Naive B cell (primary cell): ENCODE measurements at regions not wholly inside any gene's neighbourhood (a gene's known extent, or its start where the extent isn't known, plus 50 kb on each side); places are given as distances from the start of the nearest gene placed in this dataset.
"Not testable (repeated sequence)": the region's sequence is repeated elsewhere in the genome, so short reads cannot be mapped to it uniquely, and the experiment has no call there.

Source experiments
- ATAC-seq, 2 donors: fragments of 150-1000 bp; cut with Tn5 transposase; 2 replicates each; pipeline ENCODE4 v1.10.0; 2021; ENCODE audit warnings: low read depth in 2 of 2, mild to moderate bottlenecking in 2 of 2, moderate library complexity in 2 of 2
- DNase-seq: peaks from one replicate; pipeline ENCODE4 v3.0.0; 2022
- H3K27ac Mint-ChIP-seq, 6 donors: one replicate each; pipeline ENCODE4 v1.8.0; 2020 to 2022; ENCODE audit warnings: mild to moderate bottlenecking in 6 of 6, mixed read lengths in 6 of 6, moderate library complexity in 5 of 6, inconsistent platforms in 2 of 6
- H3K27me3 Mint-ChIP-seq, 3 donors: one replicate each; pipeline ENCODE4 v1.8.0; 2021 to 2022; ENCODE audit warnings: mixed read lengths in 3 of 3, mild to moderate bottlenecking in 1 of 3
- H3K36me3 Mint-ChIP-seq, 2 donors: one replicate each; pipeline ENCODE4 v1.8.0; 2020 to 2022; ENCODE audit warnings: mixed read lengths in 2 of 2, inconsistent platforms in 1 of 2, mild to moderate bottlenecking in 1 of 2
- H3K4me1 Mint-ChIP-seq, 3 donors: one replicate each; pipeline ENCODE4 v1.8.0; 2020 to 2022; ENCODE audit warnings: mixed read lengths in 3 of 3, inconsistent platforms in 1 of 3, mild to moderate bottlenecking in 1 of 3, moderate library complexity in 1 of 3
- H3K4me3 Mint-ChIP-seq, 8 donors: one replicate each; pipeline ENCODE4 v1.8.0; 2020 to 2022; ENCODE audit warnings: mild to moderate bottlenecking in 8 of 8, mixed read lengths in 8 of 8, moderate library complexity in 8 of 8, inconsistent platforms in 2 of 8
- H3K9me3 Mint-ChIP-seq, 7 donors: one replicate each; pipeline ENCODE4 v1.8.0; 2020 to 2022; ENCODE audit warnings: mixed read lengths in 7 of 7, mild to moderate bottlenecking in 5 of 7, inconsistent platforms in 2 of 7, moderate library complexity in 1 of 7

GRCh38 chr1:91594383-91595055 is 93.9 kb downstream of the CDC7 start:
- ATAC-seq: no peak
- Mint-ChIP-seq H3K27ac (no peak overlapping the region), H3K9me3 (no peaks in the 10 kb centered on the region)

GRCh38 chr1:91596474-91596873 is 95.8 kb downstream of the CDC7 start:
- Mint-ChIP-seq H3K4me1 (peaks cover 0 to 8% (median 1%) of the 10 kb centered on the region in 3 donors), H3K9me3 (peaks cover 0 to 2% (median 0%) of the 10 kb centered on the region in 7 donors)

More at GRCh38 chr1:91594383-91595055, 93.9 kb downstream of the CDC7 start:
- Mint-ChIP-seq H3K4me1 (peaks cover 5 to 14% (median 8%) of the 10 kb centered on the region in 3 donors), H3K4me3 (no peak overlapping the region), H3K27me3 (peaks cover 0 to 6% (median 0%) of the 10 kb centered on the region in 3 donors), H3K36me3 (no peaks in the 10 kb centered on the region)
- DNase-seq: no peak

DNA sequence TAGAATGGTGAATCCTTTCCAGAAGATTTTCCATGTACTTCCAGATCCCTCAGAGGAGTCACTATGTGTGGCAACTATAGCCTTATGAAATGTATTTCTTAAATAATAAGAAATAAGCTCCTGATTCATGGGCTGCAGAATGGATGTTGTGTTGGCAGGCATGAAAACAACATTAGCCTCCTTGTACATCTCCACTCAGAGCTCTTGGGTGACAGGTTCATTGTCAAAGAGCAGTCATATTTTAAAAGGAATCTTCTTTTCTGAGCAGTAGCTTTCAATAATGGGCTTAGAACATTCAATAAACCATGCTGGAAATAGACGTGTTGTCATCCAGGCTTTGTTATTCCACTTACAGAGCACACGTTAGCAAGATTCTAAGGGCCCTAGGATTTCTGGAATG is 96.6 kb downstream of the CDC7 start:
- H3K27ac Mint-ChIP-seq: no peak overlapping the region
- no peak overlapping the region for H3K4me3 Mint-ChIP-seq
- peaks cover 4 to 16% (median 5%) of the 10 kb centered on the region in 3 donors for H3K27me3 Mint-ChIP-seq
- H3K9me3 Mint-ChIP-seq: peaks cover 0 to 2% (median 0%) of the 10 kb centered on the region in 7 donors
- no peaks in the 10 kb centered on the region for H3K36me3 Mint-ChIP-seq
- ATAC-seq (no peak), DNase-seq (no peak)
- H3K4me1 Mint-ChIP-seq: peaks cover 0 to 4% (median 4%) of the 10 kb centered on the region in 3 donors

More at GRCh38 chr1:91596474-91596873, 95.8 kb downstream of the CDC7 start:
- Mint-ChIP-seq H3K27me3 (peaks cover 5 to 8% (median 6%) of the 10 kb centered on the region in 3 donors), H3K36me3 (no peaks in the 10 kb centered on the region), H3K4me3 (no peak overlapping the region), H3K27ac (no peak overlapping the region)
- ATAC-seq (no peak), DNase-seq (no peak)

DNA sequence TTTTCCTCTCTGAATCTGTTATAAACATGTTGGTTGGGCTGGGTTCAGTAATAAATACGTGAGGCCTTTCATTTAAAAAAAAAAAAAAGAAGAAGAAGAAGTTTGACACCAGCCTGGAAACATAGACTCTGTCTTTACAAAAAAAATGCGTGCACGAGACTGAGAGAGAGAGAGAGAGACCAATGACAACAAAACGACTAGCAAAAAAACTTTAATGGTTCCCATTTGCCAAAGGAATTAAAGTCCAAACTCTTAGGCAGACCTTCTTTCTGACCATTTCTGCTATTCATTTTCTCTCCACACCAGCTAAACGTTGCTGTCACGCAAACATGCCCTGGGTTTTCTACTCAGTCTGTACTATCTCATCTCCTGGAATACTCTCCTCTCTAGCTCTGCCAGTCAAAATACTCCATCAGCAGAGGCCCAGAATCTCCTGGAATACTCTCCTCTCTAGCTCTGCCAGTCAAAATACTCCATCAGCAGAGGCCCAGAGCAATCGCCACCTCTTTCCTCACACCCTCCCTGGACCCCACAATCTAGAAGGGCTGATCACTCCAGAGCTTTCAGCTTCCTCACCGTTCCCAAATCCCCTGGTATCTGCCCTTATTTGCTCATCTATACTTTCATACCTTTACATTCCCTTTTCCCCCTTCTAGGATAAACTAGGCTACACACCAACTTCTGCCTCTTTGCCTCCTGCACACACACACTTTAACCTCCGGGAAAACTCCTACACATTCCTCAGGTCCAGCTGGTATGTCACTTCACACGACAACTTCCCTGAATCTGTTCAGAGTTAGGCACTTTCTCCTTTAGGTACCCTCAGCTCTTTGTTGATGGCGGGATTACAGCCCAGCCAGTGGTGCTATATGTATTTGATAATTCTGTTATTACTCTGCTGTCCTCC is 100.0 kb downstream of the CDC7 start:
- ATAC-seq (no peak), DNase-seq (no peak)
- Mint-ChIP-seq H3K4me1 (peaks cover 4 to 10% (median 5%) of the 10 kb centered on the region in 3 donors), H3K27me3 (peaks cover 0 to 17% (median 5%) of the 10 kb centered on the region in 3 donors), H3K36me3 (no peaks in the 10 kb centered on the region), H3K4me3 (peak overlapping the region in 1 of 8 donors; percentile 62), H3K9me3 (peaks cover 0 to 3% (median 0%) of the 10 kb centered on the region in 7 donors), H3K27ac (no peak overlapping the region)

GRCh38 chr1:91601554-91602376 is 101.1 kb downstream of the CDC7 start:
- peak overlapping the region in 1 of 6 donors; percentile 42 for H3K27ac Mint-ChIP-seq
- DNase-seq (no peak), ATAC-seq (no peak)
- H3K4me1 Mint-ChIP-seq: peaks cover 4 to 10% (median 5%) of the 10 kb centered on the region in 3 donors
- H3K9me3 Mint-ChIP-seq: peaks cover 0 to 3% (median 0%) of the 10 kb centered on the region in 7 donors
- H3K27me3 Mint-ChIP-seq: peaks cover 0 to 17% (median 5%) of the 10 kb centered on the region in 3 donors
- no peaks in the 10 kb centered on the region for H3K36me3 Mint-ChIP-seq
- no peak overlapping the region for H3K4me3 Mint-ChIP-seq

DNA sequence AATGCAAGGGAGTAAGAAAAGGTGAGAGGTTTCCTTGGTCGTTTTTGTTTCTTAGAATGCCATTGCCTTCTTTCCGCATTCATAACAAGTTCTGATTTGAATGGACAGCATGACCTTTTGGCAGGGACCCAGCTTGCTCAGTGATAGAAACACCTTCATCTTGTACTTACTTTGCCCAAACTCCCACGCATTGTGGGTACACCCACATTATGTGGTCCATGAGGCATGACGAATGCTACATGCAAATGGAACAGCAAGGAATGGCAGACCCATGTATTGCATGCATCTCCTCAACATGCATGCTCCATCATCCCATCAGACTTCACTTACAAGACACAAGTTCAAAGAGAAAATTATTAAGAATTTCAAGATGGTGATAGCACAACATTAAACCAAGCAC is 102.8 kb downstream of the CDC7 start:
- Mint-ChIP-seq H3K27me3 (peaks cover 0 to 17% (median 5%) of the 10 kb centered on the region in 3 donors), H3K9me3 (peaks cover 0 to 3% (median 0%) of the 10 kb centered on the region in 7 donors), H3K4me1 (peaks cover 4 to 10% (median 5%) of the 10 kb centered on the region in 3 donors), H3K27ac (no peak overlapping the region), H3K36me3 (no peaks in the 10 kb centered on the region), H3K4me3 (no peak overlapping the region)
- DNase-seq (no peak), ATAC-seq (no peak)

- ATAC-seq: no peak
- H3K36me3 Mint-ChIP-seq: no peaks in the 10 kb centered on the region
- no peak overlapping the region for H3K4me3 Mint-ChIP-seq
- peaks cover 0 to 17% (median 5%) of the 10 kb centered on the region in 3 donors for H3K27me3 Mint-ChIP-seq
- H3K9me3 Mint-ChIP-seq: peaks cover 0 to 3% (median 0%) of the 10 kb centered on the region in 7 donors
- no peak overlapping the region for H3K27ac Mint-ChIP-seq
- peaks cover 4 to 10% (median 5%) of the 10 kb centered on the region in 3 donors for H3K4me1 Mint-ChIP-seq
- DNase-seq: no peak
Observed at GRCh38 chr1:91604632-91605031, 104.0 kb downstream of the CDC7 start.

DNA sequence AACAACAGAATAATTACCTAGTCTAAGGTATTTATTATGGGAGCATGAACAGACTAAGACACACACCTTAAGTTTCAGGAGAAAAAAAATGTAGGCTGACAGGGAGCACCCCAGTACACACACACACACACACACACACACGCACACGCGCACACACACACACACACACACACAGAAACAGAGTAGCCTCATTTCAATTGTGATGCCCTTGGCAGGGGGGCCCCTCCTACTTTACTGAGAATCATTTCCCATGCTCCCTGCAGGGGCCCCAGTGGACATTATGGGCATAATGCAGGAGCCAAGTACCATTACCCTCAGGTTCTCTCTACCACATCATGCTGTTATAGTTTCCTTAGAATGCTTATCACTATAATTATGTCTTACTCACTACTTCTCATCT is 104.9 kb downstream of the CDC7 start:
- peaks cover 0 to 16% (median 5%) of the 10 kb centered on the region in 3 donors for H3K27me3 Mint-ChIP-seq
- peaks cover 0 to 3% (median 0%) of the 10 kb centered on the region in 7 donors for H3K9me3 Mint-ChIP-seq
- no peak for ATAC-seq
- DNase-seq: no peak
- H3K36me3 Mint-ChIP-seq: no peaks in the 10 kb centered on the region
- no peak overlapping the region for H3K27ac Mint-ChIP-seq
- peaks cover 4 to 10% (median 5%) of the 10 kb centered on the region in 3 donors for H3K4me1 Mint-ChIP-seq
- H3K4me3 Mint-ChIP-seq: no peak overlapping the region

- no peak for ATAC-seq
- H3K27me3 Mint-ChIP-seq: peaks cover 0 to 7% (median 0%) of the 10 kb centered on the region in 3 donors
- peaks cover 0 to 2% (median 0%) of the 10 kb centered on the region in 7 donors for H3K9me3 Mint-ChIP-seq
- no peak overlapping the region for H3K4me3 Mint-ChIP-seq
- peaks cover 4 to 10% (median 5%) of the 10 kb centered on the region in 3 donors for H3K4me1 Mint-ChIP-seq
- H3K27ac Mint-ChIP-seq: no peak overlapping the region
- no peak for DNase-seq
- no peaks in the 10 kb centered on the region for H3K36me3 Mint-ChIP-seq
Observed at GRCh38 chr1:91606546-91607078, 106.0 kb downstream of the CDC7 start.

DNA sequence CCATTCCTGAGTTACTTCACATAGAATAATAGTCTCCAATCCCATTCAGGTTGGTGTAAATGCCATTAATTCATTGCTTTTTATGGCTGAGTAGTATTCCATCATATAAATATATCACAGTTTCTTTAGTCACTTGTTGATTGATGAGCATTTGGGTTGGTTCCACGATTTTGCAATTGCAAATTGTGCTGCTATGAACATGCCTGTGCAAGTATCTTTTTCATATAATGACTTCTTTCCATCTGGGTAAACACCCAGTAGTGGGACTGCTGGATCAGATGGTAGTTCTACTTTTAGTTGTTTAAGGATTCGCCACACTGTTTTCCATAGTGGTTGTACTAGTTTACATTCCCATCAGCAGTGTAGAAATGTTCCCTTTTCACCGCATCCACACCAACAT is 107.0 kb downstream of the CDC7 start:
- not testable (repeated sequence) for H3K9me3 Mint-ChIP-seq, DNase-seq, H3K27ac Mint-ChIP-seq, H3K27me3 Mint-ChIP-seq, H3K4me1 Mint-ChIP-seq, H3K4me3 Mint-ChIP-seq, H3K36me3 Mint-ChIP-seq, ATAC-seq

- ATAC-seq: no peak
- no peak for DNase-seq
- peaks cover 0 to 2% (median 0%) of the 10 kb centered on the region in 7 donors for H3K9me3 Mint-ChIP-seq
- H3K27ac Mint-ChIP-seq: peak overlapping the region in 1 of 6 donors; percentile 21
- no peaks in the 10 kb centered on the region for H3K27me3 Mint-ChIP-seq
- no peaks in the 10 kb centered on the region for H3K36me3 Mint-ChIP-seq
- H3K4me3 Mint-ChIP-seq: no peak overlapping the region
- no peaks in the 10 kb centered on the region for H3K4me1 Mint-ChIP-seq
Observed at GRCh38 chr1:91608876-91609275, 108.2 kb downstream of the CDC7 start.

DNA sequence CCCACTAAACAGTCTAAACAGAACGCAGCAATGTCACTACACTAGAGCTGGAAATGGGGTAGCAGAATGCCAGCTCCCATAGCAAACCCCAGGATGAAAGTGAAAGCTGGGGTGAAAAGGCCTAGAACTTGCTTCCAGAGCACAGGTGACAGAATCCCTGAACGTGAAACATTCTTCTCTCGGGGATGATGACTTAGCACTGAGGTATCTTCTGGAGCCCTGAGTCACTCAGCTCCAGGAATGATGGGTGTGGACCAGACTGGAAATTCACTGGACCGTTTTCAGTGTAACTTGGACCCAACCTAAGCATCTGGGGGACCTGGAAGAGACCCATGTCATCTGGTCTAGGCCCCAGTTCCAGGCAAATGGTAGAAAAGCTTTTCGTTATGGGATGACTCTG is 108.9 kb downstream of the CDC7 start:
- ATAC-seq: no peak
- H3K36me3 Mint-ChIP-seq: no peaks in the 10 kb centered on the region
- no peak for DNase-seq
- H3K4me1 Mint-ChIP-seq: no peaks in the 10 kb centered on the region
- H3K27ac Mint-ChIP-seq: no peak overlapping the region
- no peak overlapping the region for H3K4me3 Mint-ChIP-seq
- H3K27me3 Mint-ChIP-seq: no peaks in the 10 kb centered on the region
- peaks cover 0 to 2% (median 0%) of the 10 kb centered on the region in 7 donors for H3K9me3 Mint-ChIP-seq

DNA sequence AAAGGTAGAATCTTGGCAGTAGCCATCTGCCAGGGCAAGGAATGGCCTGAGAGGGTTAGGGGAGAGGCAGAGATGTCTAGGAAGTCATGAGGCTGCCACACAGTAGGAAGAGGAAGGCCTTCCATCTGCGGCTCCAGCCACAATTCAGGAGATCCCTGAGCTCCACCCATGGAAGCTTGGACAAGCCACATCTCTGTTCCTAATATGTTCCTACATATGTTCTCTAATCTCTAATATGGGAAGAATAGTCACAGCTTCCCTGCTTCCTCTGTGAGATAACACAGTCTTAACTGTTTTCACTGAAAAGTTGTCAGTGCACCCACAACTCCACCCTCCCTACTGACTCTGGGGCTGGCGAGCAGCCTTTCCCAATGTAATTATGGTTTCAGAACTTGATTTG is 109.5 kb downstream of the CDC7 start:
- ATAC-seq (no peak), DNase-seq (no peak)
- H3K27ac Mint-ChIP-seq: no peak overlapping the region
- H3K27me3 Mint-ChIP-seq: no peaks in the 10 kb centered on the region
- peak overlapping the region in 1 of 8 donors; percentile 10 for H3K4me3 Mint-ChIP-seq
- no peaks in the 10 kb centered on the region for H3K4me1 Mint-ChIP-seq
- H3K9me3 Mint-ChIP-seq: peaks cover 0 to 2% (median 0%) of the 10 kb centered on the region in 7 donors
- H3K36me3 Mint-ChIP-seq: no peaks in the 10 kb centered on the region
